ENCODE measurements at regions not wholly inside any gene's neighbourhood (a gene's known extent, or its start where the extent isn't known, plus 50 kb on each side); places are given as distances from the start of the nearest gene placed in this dataset.

DNA sequence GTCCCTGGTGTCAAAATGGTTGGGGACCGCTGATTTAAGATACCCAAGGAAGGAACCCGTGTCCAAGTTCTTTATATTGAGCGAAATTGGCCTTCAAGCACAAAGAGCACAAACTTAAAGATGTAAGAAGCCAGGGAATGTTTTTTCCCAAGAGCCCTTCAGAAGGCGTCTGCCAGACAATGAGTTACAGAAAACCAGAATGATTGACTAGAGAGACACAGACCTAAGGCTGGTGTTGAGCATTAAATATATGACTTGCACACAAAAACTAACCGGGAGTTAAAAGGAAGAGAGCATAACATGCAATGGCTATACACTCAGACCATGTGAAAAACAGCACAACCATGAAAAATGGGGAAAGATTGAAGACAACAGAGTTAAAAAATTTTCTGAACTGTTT lies 157.5 kb upstream of the FAM9B start:
- Mint-ChIP-seq H3K27ac (no peak overlapping the region), H3K27me3 (ENCODE audit: insufficient read depth) (no peaks in the 10 kb centered on the region; the same call in 1 of the 2 replicates), H3K4me1 (ENCODE audit: low read depth) (no peaks in the 10 kb centered on the region), H3K9me3 (no peaks in the 10 kb centered on the region), H3K36me3 (ENCODE audit: low read depth) (no peaks in the 10 kb centered on the region), H3K4me3 (no peak overlapping the region)
- DNase-seq = no peak
- TF ChIP-seq, protein P1, sequence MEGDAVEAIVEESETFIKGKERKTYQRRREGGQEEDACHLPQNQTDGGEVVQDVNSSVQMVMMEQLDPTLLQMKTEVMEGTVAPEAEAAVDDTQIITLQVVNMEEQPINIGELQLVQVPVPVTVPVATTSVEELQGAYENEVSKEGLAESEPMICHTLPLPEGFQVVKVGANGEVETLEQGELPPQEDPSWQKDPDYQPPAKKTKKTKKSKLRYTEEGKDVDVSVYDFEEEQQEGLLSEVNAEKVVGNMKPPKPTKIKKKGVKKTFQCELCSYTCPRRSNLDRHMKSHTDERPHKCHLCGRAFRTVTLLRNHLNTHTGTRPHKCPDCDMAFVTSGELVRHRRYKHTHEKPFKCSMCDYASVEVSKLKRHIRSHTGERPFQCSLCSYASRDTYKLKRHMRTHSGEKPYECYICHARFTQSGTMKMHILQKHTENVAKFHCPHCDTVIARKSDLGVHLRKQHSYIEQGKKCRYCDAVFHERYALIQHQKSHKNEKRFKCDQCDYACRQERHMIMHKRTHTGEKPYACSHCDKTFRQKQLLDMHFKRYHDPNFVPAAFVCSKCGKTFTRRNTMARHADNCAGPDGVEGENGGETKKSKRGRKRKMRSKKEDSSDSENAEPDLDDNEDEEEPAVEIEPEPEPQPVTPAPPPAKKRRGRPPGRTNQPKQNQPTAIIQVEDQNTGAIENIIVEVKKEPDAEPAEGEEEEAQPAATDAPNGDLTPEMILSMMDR (IDR thresholded peaks at IDR 0.05) = no peak

DNA sequence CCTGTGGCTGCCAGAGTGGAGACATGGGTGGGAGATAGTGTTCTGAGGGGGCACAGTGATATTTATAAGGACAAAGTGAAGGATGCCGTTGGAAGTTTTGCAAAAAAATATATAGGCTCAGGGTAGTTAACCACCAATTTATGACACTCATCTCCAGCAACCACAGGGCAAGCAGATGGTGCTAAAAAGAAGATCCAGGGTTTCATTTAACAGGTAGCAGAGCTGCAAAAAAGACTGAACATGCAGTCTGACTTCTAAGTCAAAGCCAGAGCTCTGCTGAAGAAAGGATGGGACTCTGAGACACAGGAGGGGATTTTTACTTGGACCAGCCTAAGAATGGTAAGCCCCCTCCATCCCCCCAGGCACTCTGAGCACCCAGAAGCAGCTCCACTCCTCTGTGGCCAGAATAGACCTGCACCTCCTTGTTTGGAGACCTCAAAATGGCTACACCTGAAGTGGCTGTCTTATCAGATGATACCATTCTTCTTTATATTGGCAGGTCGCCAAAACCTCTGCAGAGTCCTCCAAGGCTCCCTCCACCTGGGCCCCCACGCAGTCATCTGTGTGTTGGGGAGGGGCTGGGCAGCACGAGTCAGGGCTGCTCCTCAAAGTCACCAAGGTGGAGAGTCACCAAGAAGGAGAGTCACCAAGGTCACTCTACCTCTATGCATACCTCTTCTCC lies 161.4 kb upstream of the FAM9B start:
- Mint-ChIP-seq H3K27me3 (ENCODE audit: insufficient read depth) (no peaks in the 10 kb centered on the region; the same call in 1 of the 2 replicates), H3K27ac (no peak overlapping the region), H3K4me3 (no peak overlapping the region), H3K9me3 (no peaks in the 10 kb centered on the region), H3K36me3 (ENCODE audit: low read depth) (no peaks in the 10 kb centered on the region), H3K4me1 (ENCODE audit: low read depth) (no peaks in the 10 kb centered on the region)
- DNase-seq = no peak
- TF ChIP-seq, protein P1 (IDR thresholded peaks at IDR 0.05) = no peak

GRCh38 chrX:9196961-9197640 lies 163.2 kb upstream of the FAM9B start:
- no peaks in the 10 kb centered on the region for H3K9me3 Mint-ChIP-seq
- no peaks in the 10 kb centered on the region; the same call in 1 of the 2 replicates for H3K27me3 Mint-ChIP-seq (ENCODE audit: insufficient read depth)
- no peak overlapping the region for H3K4me3 Mint-ChIP-seq
- H3K36me3 Mint-ChIP-seq (ENCODE audit: low read depth) = no peaks in the 10 kb centered on the region
- H3K4me1 Mint-ChIP-seq (ENCODE audit: low read depth) = no peaks in the 10 kb centered on the region
- DNase-seq = peak; percentile 4
- TF ChIP-seq, protein P1 (IDR thresholded peaks at IDR 0.05) = no peak
- no peak overlapping the region for H3K27ac Mint-ChIP-seq

DNA sequence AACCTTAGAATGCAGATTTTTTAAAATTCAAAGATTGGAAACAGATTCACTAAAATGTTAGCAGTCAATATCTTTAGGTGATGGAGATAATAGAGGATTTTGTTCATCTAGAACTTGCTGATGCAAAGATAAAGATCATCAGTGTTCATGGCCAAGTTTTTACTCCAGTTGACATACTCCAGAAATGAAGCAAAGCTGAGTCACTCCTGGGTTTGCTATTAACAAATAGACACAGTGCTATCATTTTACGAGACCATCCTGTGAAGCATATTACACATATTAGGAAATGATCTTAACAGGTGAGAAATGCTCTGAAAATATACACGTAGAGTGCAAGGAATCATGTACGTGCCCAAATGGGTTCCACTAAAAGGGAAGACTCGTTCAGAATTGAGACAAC lies 170.6 kb upstream of the FAM9B start:
- TF ChIP-seq, protein P1 (IDR thresholded peaks at IDR 0.05) = no peak

GRCh38 chrX:9205599-9206223 lies 171.8 kb upstream of the FAM9B start:
- H3K4me3 Mint-ChIP-seq = no peak overlapping the region
- H3K36me3 Mint-ChIP-seq (ENCODE audit: low read depth) = no peaks in the 10 kb centered on the region
- no peaks in the 10 kb centered on the region for H3K9me3 Mint-ChIP-seq
- DNase-seq = no peak
- TF ChIP-seq, protein P1 (IDR thresholded peaks at IDR 0.05) = no peak
- no peak overlapping the region for H3K27ac Mint-ChIP-seq
- H3K27me3 Mint-ChIP-seq (ENCODE audit: insufficient read depth) = peaks cover 4% of the 10 kb centered on the region; the same call in 1 of the 2 replicates
- peaks cover 19% of the 10 kb centered on the region; the same call in 1 of the 2 replicates for H3K4me1 Mint-ChIP-seq (ENCODE audit: low read depth)

More for the DNA sequence above, 170.6 kb upstream of the FAM9B start:
- Mint-ChIP-seq H3K36me3 (ENCODE audit: low read depth) (no peaks in the 10 kb centered on the region), H3K9me3 (no peaks in the 10 kb centered on the region), H3K4me1 (ENCODE audit: low read depth) (peaks cover 19% of the 10 kb centered on the region; the same call in 1 of the 2 replicates), H3K27me3 (ENCODE audit: insufficient read depth) (peaks cover 4% of the 10 kb centered on the region; the same call in 1 of the 2 replicates), H3K27ac (no peak overlapping the region), H3K4me3 (no peak overlapping the region)
- DNase-seq = no peak
